ENCODE measurements at regions not wholly inside any gene's neighbourhood (a gene's known extent, or its start where the extent isn't known, plus 50 kb on each side); places are given as distances from the start of the nearest gene placed in this dataset.

DNA sequence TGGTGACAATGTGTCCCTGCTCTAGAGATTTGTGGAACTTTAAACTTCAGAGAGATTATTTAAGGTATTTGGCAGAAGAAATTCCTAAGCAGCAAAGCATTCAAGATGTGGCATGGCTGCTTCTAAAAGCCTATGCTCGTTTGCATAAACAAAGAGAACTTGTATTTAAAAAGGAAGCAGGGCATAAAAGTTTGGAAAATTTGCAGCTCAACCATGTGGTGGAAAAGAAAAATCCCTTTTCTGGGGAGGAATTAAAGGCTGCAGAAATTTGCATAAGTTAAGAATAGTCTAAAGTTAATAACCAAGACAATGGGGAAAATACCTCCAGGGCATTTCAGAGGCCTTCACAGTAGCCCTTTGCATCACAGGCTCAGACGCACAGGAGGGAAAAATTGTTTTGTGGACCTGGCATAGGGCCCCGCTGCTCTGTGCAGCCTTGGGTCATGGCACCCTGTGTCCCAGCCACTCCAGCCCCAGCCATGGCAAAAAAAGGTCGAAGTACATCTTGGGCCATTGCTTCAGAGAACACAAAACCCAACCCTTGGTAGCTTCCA lies 1109.1 kb downstream of the OTOL1 start:
- no peak for DNase-seq (ENCODE audit: low spot score)
- H3K4me3 ChIP-seq (ENCODE audit: severe bottlenecking) = no peak overlapping the region
- H3K27ac ChIP-seq (ENCODE audit: poor library complexity, severe bottlenecking) = no peak overlapping the region
- ATAC-seq (ENCODE audit: low read depth) = no peak
- TF ChIP-seq, protein P1, sequence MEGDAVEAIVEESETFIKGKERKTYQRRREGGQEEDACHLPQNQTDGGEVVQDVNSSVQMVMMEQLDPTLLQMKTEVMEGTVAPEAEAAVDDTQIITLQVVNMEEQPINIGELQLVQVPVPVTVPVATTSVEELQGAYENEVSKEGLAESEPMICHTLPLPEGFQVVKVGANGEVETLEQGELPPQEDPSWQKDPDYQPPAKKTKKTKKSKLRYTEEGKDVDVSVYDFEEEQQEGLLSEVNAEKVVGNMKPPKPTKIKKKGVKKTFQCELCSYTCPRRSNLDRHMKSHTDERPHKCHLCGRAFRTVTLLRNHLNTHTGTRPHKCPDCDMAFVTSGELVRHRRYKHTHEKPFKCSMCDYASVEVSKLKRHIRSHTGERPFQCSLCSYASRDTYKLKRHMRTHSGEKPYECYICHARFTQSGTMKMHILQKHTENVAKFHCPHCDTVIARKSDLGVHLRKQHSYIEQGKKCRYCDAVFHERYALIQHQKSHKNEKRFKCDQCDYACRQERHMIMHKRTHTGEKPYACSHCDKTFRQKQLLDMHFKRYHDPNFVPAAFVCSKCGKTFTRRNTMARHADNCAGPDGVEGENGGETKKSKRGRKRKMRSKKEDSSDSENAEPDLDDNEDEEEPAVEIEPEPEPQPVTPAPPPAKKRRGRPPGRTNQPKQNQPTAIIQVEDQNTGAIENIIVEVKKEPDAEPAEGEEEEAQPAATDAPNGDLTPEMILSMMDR (IDR thresholded peaks at IDR 0.05; ENCODE audit: poor library complexity, severe bottlenecking) = no peak
- no peaks in the 10 kb centered on the region for H3K9me3 ChIP-seq (ENCODE audit: severe bottlenecking)
- no peaks in the 10 kb centered on the region for H3K4me1 ChIP-seq (ENCODE audit: insufficient read depth, poor library complexity, severe bottlenecking)
- no peaks in the 10 kb centered on the region for H3K36me3 ChIP-seq (ENCODE audit: low read depth)
- H3K27me3 ChIP-seq (ENCODE audit: insufficient read depth, poor library complexity, severe bottlenecking) = no peaks in the 10 kb centered on the region

DNA sequence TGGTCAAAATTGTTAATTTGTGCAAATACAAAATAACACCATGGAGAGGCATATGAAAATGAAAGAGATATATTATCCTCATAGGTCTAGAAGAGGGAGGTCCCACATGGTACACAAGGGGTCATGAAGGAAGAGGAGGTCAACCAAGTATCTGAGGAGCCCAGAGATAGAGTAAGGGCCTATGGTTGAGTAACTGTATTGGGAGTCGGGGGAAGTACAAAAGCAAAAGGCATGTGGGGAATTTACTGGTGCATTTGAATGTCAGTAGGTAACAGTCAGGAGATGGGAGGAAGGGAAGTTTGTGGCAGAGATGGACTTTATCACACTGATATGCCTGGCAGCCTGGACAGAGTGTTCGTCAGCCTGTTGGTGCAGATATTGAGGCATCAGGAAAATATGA lies 1113.7 kb downstream of the OTOL1 start:
- TF ChIP-seq, protein P1 (IDR thresholded peaks at IDR 0.05; ENCODE audit: poor library complexity, severe bottlenecking) = no peak
- no peak for DNase-seq (ENCODE audit: low spot score)
- Histone ChIP-seq H3K4me3 (ENCODE audit: severe bottlenecking) (no peak overlapping the region), H3K9me3 (ENCODE audit: severe bottlenecking) (no peaks in the 10 kb centered on the region), H3K27ac (ENCODE audit: poor library complexity, severe bottlenecking) (no peak overlapping the region), H3K4me1 (ENCODE audit: insufficient read depth, poor library complexity, severe bottlenecking) (no peaks in the 10 kb centered on the region), H3K27me3 (ENCODE audit: insufficient read depth, poor library complexity, severe bottlenecking) (no peaks in the 10 kb centered on the region), H3K36me3 (ENCODE audit: low read depth) (no peaks in the 10 kb centered on the region)
- no peak for ATAC-seq (ENCODE audit: low read depth)

DNA sequence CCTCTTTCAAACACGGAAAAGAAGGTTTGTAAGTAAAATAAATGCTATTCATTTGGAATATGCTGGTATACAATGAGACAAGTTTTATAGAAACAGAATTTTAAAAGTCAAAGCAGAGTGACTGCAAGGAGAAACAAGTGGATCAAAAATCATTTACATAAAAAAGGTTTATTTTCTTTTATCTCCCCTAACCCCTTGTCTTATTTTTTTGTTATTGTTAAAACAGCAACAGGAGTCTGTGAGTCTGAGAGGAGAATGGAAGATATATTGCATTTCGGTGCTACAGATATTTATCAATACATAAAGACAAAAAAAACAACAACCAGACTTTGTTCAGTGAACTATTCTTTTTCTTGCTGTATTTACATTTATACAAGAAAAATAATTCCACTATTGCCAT lies 1116.4 kb downstream of the OTOL1 start:
- TF ChIP-seq, protein P1 (IDR thresholded peaks at IDR 0.05; ENCODE audit: poor library complexity, severe bottlenecking) = no peak
- Histone ChIP-seq H3K27me3 (ENCODE audit: insufficient read depth, poor library complexity, severe bottlenecking) (no peaks in the 10 kb centered on the region), H3K36me3 (ENCODE audit: low read depth) (no peaks in the 10 kb centered on the region), H3K9me3 (ENCODE audit: severe bottlenecking) (no peaks in the 10 kb centered on the region), H3K27ac (ENCODE audit: poor library complexity, severe bottlenecking) (no peak overlapping the region), H3K4me3 (ENCODE audit: severe bottlenecking) (no peak overlapping the region), H3K4me1 (ENCODE audit: insufficient read depth, poor library complexity, severe bottlenecking) (no peaks in the 10 kb centered on the region)
- DNase-seq (ENCODE audit: low spot score) (no peak), ATAC-seq (ENCODE audit: low read depth) (no peak)

DNA sequence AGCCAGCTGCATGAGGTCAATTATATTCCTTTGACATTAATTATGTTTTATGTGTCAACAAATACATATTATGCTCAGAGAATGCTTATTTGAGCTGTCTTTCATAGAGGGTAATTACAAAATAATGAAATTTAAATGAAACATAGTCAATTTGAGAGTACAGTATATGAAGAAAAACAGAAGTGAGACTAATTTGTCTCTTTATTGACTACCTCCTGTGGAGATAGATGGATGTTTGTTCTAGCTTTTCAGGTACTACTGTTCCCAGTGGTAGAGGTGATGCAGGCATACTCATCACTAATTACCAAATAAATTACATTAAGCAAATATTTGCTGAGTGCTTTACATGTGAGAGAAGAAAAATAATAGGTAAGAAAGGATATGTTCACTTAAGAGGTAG lies 1129.6 kb downstream of the OTOL1 start:
- no peak overlapping the region for H3K4me3 ChIP-seq (ENCODE audit: severe bottlenecking)
- DNase-seq (ENCODE audit: low spot score) = no peak
- H3K9me3 ChIP-seq (ENCODE audit: severe bottlenecking) = no peaks in the 10 kb centered on the region
- H3K4me1 ChIP-seq (ENCODE audit: insufficient read depth, poor library complexity, severe bottlenecking) = no peaks in the 10 kb centered on the region
- no peak overlapping the region for H3K27ac ChIP-seq (ENCODE audit: poor library complexity, severe bottlenecking)
- TF ChIP-seq, protein P1 (IDR thresholded peaks at IDR 0.05; ENCODE audit: poor library complexity, severe bottlenecking) = no peak
- H3K36me3 ChIP-seq (ENCODE audit: low read depth) = no peaks in the 10 kb centered on the region
- H3K27me3 ChIP-seq (ENCODE audit: insufficient read depth, poor library complexity, severe bottlenecking) = no peaks in the 10 kb centered on the region
- no peak for ATAC-seq (ENCODE audit: low read depth)

DNA sequence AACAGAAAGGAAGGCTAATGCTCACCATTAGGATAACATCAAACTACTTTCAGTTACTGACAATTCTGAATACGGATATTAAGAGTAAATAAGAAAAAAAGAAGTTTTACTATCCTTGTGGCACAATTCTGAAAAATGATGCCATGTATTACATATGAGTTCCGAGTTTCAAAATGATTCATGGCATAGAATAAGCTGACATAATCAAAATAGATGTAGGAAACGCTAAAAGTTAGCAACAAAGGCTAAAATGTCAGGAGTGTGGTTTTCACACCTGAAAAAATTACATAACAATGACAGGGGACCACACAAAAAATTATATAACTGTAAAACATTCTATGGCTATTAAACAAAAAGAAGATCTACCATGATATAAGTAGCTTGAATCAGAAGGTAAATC lies 1131.9 kb downstream of the OTOL1 start:
- no peak for DNase-seq (ENCODE audit: low spot score)

More for the DNA sequence above, 1131.9 kb downstream of the OTOL1 start:
- Histone ChIP-seq H3K27me3 (ENCODE audit: insufficient read depth, poor library complexity, severe bottlenecking) (no peaks in the 10 kb centered on the region), H3K4me3 (ENCODE audit: severe bottlenecking) (no peak overlapping the region), H3K36me3 (ENCODE audit: low read depth) (no peaks in the 10 kb centered on the region), H3K4me1 (ENCODE audit: insufficient read depth, poor library complexity, severe bottlenecking) (no peaks in the 10 kb centered on the region), H3K27ac (ENCODE audit: poor library complexity, severe bottlenecking) (no peak overlapping the region), H3K9me3 (ENCODE audit: severe bottlenecking) (no peaks in the 10 kb centered on the region)
- TF ChIP-seq, protein P1 (IDR thresholded peaks at IDR 0.05; ENCODE audit: poor library complexity, severe bottlenecking) = no peak
- ATAC-seq (ENCODE audit: low read depth) = no peak

All from RWPE2 (cell line).